ENCODE measurements at regions not wholly inside any gene's neighbourhood (a gene's known extent, or its start where the extent isn't known, plus 50 kb on each side); places are given as distances from the start of the nearest gene placed in this dataset.

DNA sequence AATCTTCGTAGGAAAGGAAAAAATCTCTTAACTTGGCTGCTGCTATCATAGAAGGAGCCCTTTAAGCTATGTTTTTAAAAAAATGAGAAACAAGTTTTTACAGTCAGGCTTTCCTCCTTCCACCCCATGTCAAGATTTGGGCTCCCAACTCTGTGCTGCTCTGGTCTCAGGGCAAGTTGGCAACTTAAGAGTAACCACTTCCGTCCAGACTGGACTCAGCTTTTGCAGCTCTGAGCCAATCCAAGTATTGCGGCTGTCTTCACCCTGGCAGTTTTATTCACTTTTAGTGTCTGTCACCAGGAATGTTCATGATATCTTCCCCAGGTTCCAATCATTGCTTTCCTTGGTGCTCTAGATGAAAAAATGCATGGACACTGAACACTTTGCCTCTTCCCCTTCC lies 115.9 kb upstream of the GAS1 start:
- BruUV-seq (replicated peaks) = no TSS peak
- H3K79me2 ChIP-seq (ENCODE audit: low read depth) = no peaks in the 10 kb centered on the region
- TF ChIP-seq EZH2 (IDR thresholded peaks at IDR 0.05; ENCODE audit: low read depth) = no peak
- TF ChIP-seq, protein P1, sequence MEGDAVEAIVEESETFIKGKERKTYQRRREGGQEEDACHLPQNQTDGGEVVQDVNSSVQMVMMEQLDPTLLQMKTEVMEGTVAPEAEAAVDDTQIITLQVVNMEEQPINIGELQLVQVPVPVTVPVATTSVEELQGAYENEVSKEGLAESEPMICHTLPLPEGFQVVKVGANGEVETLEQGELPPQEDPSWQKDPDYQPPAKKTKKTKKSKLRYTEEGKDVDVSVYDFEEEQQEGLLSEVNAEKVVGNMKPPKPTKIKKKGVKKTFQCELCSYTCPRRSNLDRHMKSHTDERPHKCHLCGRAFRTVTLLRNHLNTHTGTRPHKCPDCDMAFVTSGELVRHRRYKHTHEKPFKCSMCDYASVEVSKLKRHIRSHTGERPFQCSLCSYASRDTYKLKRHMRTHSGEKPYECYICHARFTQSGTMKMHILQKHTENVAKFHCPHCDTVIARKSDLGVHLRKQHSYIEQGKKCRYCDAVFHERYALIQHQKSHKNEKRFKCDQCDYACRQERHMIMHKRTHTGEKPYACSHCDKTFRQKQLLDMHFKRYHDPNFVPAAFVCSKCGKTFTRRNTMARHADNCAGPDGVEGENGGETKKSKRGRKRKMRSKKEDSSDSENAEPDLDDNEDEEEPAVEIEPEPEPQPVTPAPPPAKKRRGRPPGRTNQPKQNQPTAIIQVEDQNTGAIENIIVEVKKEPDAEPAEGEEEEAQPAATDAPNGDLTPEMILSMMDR (conservative IDR thresholded peaks at IDR 0.05) = no peak
- H4K20me1 ChIP-seq (ENCODE audit: insufficient read depth) = no peaks in the 10 kb centered on the region
- H3K36me3 ChIP-seq (ENCODE audit: low read depth) = no peaks in the 10 kb centered on the region
- no peaks in the 10 kb centered on the region for H3K4me1 ChIP-seq (replicated peaks; ENCODE audit: insufficient read depth)
- DNase-seq = no peak
- no peak overlapping the region for H3K27ac ChIP-seq
- H3K4me3 ChIP-seq = no peak overlapping the region
- no peaks in the 10 kb centered on the region for H3K27me3 ChIP-seq (ENCODE audit: insufficient read depth, low read depth)
- no peak overlapping the region for H2AFZ ChIP-seq
- CTCF ChIA-PET = no interaction called here
- H3K4me2 ChIP-seq = no peak overlapping the region
- H3K9me2 ChIP-seq (ENCODE audit: insufficient read depth) = no peaks in the 10 kb centered on the region
- intact Hi-C loops (cut with micrococcal nuclease; ENCODE audit: unreplicated experiment) = no loop called here
- H3K9me3 ChIP-seq (ENCODE audit: insufficient read depth, low read depth) = no peaks in the 10 kb centered on the region
- H3F3A ChIP-seq (ENCODE audit: insufficient read depth, low read depth) = no peaks in the 10 kb centered on the region
- POLR2A ChIA-PET (ENCODE audit: unreplicated experiment) = no interaction called here

DNA sequence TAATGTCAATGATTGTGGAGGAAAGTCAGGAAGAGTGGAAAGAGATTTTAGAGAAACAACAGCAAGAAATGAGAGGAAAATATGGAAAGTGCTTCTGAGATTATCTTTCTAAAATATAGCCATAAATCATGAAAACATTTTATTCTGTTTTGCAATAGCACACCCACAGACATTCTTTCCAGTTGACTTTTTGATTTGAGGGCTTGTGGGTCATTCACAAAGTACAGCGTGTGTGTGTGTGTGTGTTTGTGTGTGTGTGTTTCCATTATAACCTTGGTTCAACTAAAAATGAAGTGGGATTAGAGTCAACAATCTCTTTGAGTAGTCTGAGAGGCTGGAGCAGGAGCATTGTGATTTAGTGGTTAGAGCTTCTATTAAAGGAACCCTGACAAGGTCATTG lies 116.6 kb upstream of the GAS1 start:
- no peaks in the 10 kb centered on the region for H3F3A ChIP-seq (ENCODE audit: insufficient read depth, low read depth)
- H2AFZ ChIP-seq = no peak overlapping the region
- no peak overlapping the region for H3K4me2 ChIP-seq
- no peaks in the 10 kb centered on the region for H4K20me1 ChIP-seq (ENCODE audit: insufficient read depth)
- H3K9me2 ChIP-seq (ENCODE audit: insufficient read depth) = no peaks in the 10 kb centered on the region
- TF ChIP-seq EZH2 (IDR thresholded peaks at IDR 0.05; ENCODE audit: low read depth) = no peak
- TF ChIP-seq, protein P1 (conservative IDR thresholded peaks at IDR 0.05) = no peak
- BruUV-seq (replicated peaks) = no TSS peak
- no peaks in the 10 kb centered on the region for H3K27me3 ChIP-seq (ENCODE audit: insufficient read depth, low read depth)
- H3K79me2 ChIP-seq (ENCODE audit: low read depth) = no peaks in the 10 kb centered on the region
- no peak overlapping the region for H3K4me3 ChIP-seq
- ChIA-PET POLR2A (ENCODE audit: unreplicated experiment) (no interaction called here), CTCF (no interaction called here)
- intact Hi-C loops (cut with micrococcal nuclease; ENCODE audit: unreplicated experiment) = no loop called here
- no peaks in the 10 kb centered on the region for H3K4me1 ChIP-seq (replicated peaks; ENCODE audit: insufficient read depth)
- no peaks in the 10 kb centered on the region for H3K9me3 ChIP-seq (ENCODE audit: insufficient read depth, low read depth)
- no peak for DNase-seq
- no peaks in the 10 kb centered on the region for H3K36me3 ChIP-seq (ENCODE audit: low read depth)
- no peak overlapping the region for H3K27ac ChIP-seq

DNA sequence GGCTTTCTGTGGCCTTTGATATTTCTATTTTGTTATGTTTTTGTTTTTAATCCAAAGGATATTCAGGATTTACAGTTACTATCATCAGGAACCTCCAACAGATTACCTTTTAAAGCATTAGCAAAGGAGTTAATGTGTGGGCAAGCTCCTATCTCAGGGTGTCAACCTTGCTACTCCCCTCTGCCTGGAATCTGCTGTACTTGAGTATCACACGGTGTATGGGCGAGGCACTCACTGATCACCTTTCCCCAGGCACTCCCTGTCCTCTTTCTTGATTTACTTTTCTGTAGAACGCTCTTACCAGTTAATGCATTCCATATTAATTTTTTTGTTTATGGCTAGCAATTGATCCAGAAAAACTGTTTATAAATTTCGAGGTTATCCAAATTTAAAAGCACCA lies 117.0 kb upstream of the GAS1 start:
- Histone ChIP-seq H3K4me3 (no peak overlapping the region), H3K4me1 (replicated peaks; ENCODE audit: insufficient read depth) (no peaks in the 10 kb centered on the region), H4K20me1 (ENCODE audit: insufficient read depth) (no peaks in the 10 kb centered on the region), H3K27ac (no peak overlapping the region), H3K79me2 (ENCODE audit: low read depth) (no peaks in the 10 kb centered on the region), H3F3A (ENCODE audit: insufficient read depth, low read depth) (no peaks in the 10 kb centered on the region), H3K9me3 (ENCODE audit: insufficient read depth, low read depth) (no peaks in the 10 kb centered on the region), H3K27me3 (ENCODE audit: insufficient read depth, low read depth) (no peaks in the 10 kb centered on the region), H3K36me3 (ENCODE audit: low read depth) (no peaks in the 10 kb centered on the region), H3K9me2 (ENCODE audit: insufficient read depth) (no peaks in the 10 kb centered on the region), H2AFZ (no peak overlapping the region), H3K4me2 (no peak overlapping the region)
- no peak for DNase-seq
- intact Hi-C loops (cut with micrococcal nuclease; ENCODE audit: unreplicated experiment) = no loop called here
- POLR2A ChIA-PET (ENCODE audit: unreplicated experiment) = no interaction called here
- TF ChIP-seq, protein P1 (conservative IDR thresholded peaks at IDR 0.05) = no peak
- TF ChIP-seq EZH2 (IDR thresholded peaks at IDR 0.05; ENCODE audit: low read depth) = no peak
- CTCF ChIA-PET = no interaction called here
- BruUV-seq (replicated peaks) = no TSS peak
